Activated CD4-positive, alpha-beta T cell treated with anti-CD3 and anti-CD28 coated beads for 1 hour (primary cell): ENCODE measurements at regions not wholly inside any gene's neighbourhood (a gene's known extent, or its start where the extent isn't known, plus 50 kb on each side); places are given as distances from the start of the nearest gene placed in this dataset.
"Not testable (repeated sequence)": the region's sequence is repeated elsewhere in the genome, so short reads cannot be mapped to it uniquely, and the experiment has no call there.

Source experiments
- DNase-seq: peaks from one replicate; pipeline ENCODE4 v3.0.0-alpha.2; 2020

- no peak for DNase-seq
Measured at GRCh38 chr7:68805159-68805558, 793.1 kb upstream of the AUTS2 start.

GRCh38 chr7:68807666-68808065 lies 790.6 kb upstream of the AUTS2 start:
- no peak for DNase-seq

GRCh38 chr7:68813551-68814080 lies 784.7 kb upstream of the AUTS2 start:
- no peak for DNase-seq

- no peak for DNase-seq
Measured at GRCh38 chr7:68816491-68816890, 781.8 kb upstream of the AUTS2 start.

- no peak for DNase-seq
Measured at GRCh38 chr7:68820321-68820720, 778.0 kb upstream of the AUTS2 start.

- no peak for DNase-seq
Measured at GRCh38 chr7:68821846-68822245, 776.4 kb upstream of the AUTS2 start.

GRCh38 chr7:68823996-68824780 lies 774.1 kb upstream of the AUTS2 start:
- DNase-seq: no peak

- DNase-seq: no peak
Measured at GRCh38 chr7:68828575-68828974, 769.7 kb upstream of the AUTS2 start.

- DNase-seq: no peak
Measured at GRCh38 chr7:68833422-68833821, 764.9 kb upstream of the AUTS2 start.

- no peak for DNase-seq
Measured at GRCh38 chr7:68839014-68839413, 759.3 kb upstream of the AUTS2 start.

GRCh38 chr7:68840991-68841390 lies 757.3 kb upstream of the AUTS2 start:
- no peak for DNase-seq

GRCh38 chr7:68843985-68844384 lies 754.3 kb upstream of the AUTS2 start:
- not testable (repeated sequence) for DNase-seq

GRCh38 chr7:68846811-68847325 lies 751.4 kb upstream of the AUTS2 start:
- no peak for DNase-seq

GRCh38 chr7:68853254-68853653 lies 745.0 kb upstream of the AUTS2 start:
- no peak for DNase-seq

- no peak for DNase-seq
Measured at GRCh38 chr7:68857571-68857970, 740.7 kb upstream of the AUTS2 start.

- no peak for DNase-seq
Measured at GRCh38 chr7:68858497-68858896, 739.8 kb upstream of the AUTS2 start.

- no peak for DNase-seq
Measured at GRCh38 chr7:68861171-68861570, 737.1 kb upstream of the AUTS2 start.

- DNase-seq: no peak
Measured at GRCh38 chr7:68862261-68862660, 736.0 kb upstream of the AUTS2 start.

- DNase-seq: no peak
Measured at GRCh38 chr7:68862736-68863135, 735.5 kb upstream of the AUTS2 start.

GRCh38 chr7:68865351-68866199 lies 732.7 kb upstream of the AUTS2 start:
- no peak for DNase-seq

- DNase-seq: no peak
Measured at GRCh38 chr7:68866200-68866570, 732.1 kb upstream of the AUTS2 start.

GRCh38 chr7:68866721-68867120 lies 731.6 kb upstream of the AUTS2 start:
- DNase-seq: not testable (repeated sequence)

GRCh38 chr7:68868978-68869377 lies 729.3 kb upstream of the AUTS2 start:
- no peak for DNase-seq

- no peak for DNase-seq
Measured at GRCh38 chr7:68873616-68874015, 724.7 kb upstream of the AUTS2 start.
